ENCODE measurements at regions not wholly inside any gene's neighbourhood (a gene's known extent, or its start where the extent isn't known, plus 50 kb on each side); places are given as distances from the start of the nearest gene placed in this dataset.

- Histone ChIP-seq H3K36me3 (ENCODE audit: control insufficient read depth, insufficient read depth, low read length) (no peaks in the 10 kb centered on the region), H3K27me3 (ENCODE audit: control insufficient read depth, insufficient read depth, low read length) (no peaks in the 10 kb centered on the region), H3K4me3 (ENCODE audit: low read depth, low read length) (no peak overlapping the region)
- TF ChIP-seq CTCF (IDR thresholded peaks at IDR 0.05; ENCODE audit: insufficient read depth, low read length, poor library complexity, severe bottlenecking): no peak
- no peak for DNase-seq (ENCODE audit: low read depth)
Measured at GRCh38 chr9:96047741-96048103, 172.2 kb downstream of the ERCC6L2 start.

- TF ChIP-seq CTCF (IDR thresholded peaks at IDR 0.05; ENCODE audit: insufficient read depth, low read length, poor library complexity, severe bottlenecking): no peak
- H3K4me3 ChIP-seq (ENCODE audit: low read depth, low read length): no peak overlapping the region
- H3K27me3 ChIP-seq (ENCODE audit: control insufficient read depth, insufficient read depth, low read length): no peaks in the 10 kb centered on the region
- DNase-seq (ENCODE audit: low read depth): no peak
- H3K36me3 ChIP-seq (ENCODE audit: control insufficient read depth, insufficient read depth, low read length): no peaks in the 10 kb centered on the region
Measured at GRCh38 chr9:96047116-96047639, 171.7 kb downstream of the ERCC6L2 start.

GRCh38 chr9:96045811-96046210 lies 170.3 kb downstream of the ERCC6L2 start:
- H3K27me3 ChIP-seq (ENCODE audit: control insufficient read depth, insufficient read depth, low read length): no peaks in the 10 kb centered on the region
- DNase-seq (ENCODE audit: low read depth): no peak
- no peaks in the 10 kb centered on the region for H3K36me3 ChIP-seq (ENCODE audit: control insufficient read depth, insufficient read depth, low read length)
- no peak for TF ChIP-seq CTCF (IDR thresholded peaks at IDR 0.05; ENCODE audit: insufficient read depth, low read length, poor library complexity, severe bottlenecking)
- no peak overlapping the region for H3K4me3 ChIP-seq (ENCODE audit: low read depth, low read length)

- H3K4me3 ChIP-seq (ENCODE audit: low read depth, low read length): no peak overlapping the region
- DNase-seq (ENCODE audit: low read depth): no peak
- no peaks in the 10 kb centered on the region for H3K36me3 ChIP-seq (ENCODE audit: control insufficient read depth, insufficient read depth, low read length)
- H3K27me3 ChIP-seq (ENCODE audit: control insufficient read depth, insufficient read depth, low read length): peaks cover 2% of the 10 kb centered on the region
- no peak for TF ChIP-seq CTCF (IDR thresholded peaks at IDR 0.05; ENCODE audit: insufficient read depth, low read length, poor library complexity, severe bottlenecking)
Measured at GRCh38 chr9:96044401-96044800, 168.9 kb downstream of the ERCC6L2 start.

GRCh38 chr9:96040591-96041461 lies 165.3 kb downstream of the ERCC6L2 start:
- no peak overlapping the region for H3K4me3 ChIP-seq (ENCODE audit: low read depth, low read length)

More at GRCh38 chr9:96040591-96041461, 165.3 kb downstream of the ERCC6L2 start:
- Histone ChIP-seq H3K27me3 (ENCODE audit: control insufficient read depth, insufficient read depth, low read length) (peaks cover 2% of the 10 kb centered on the region), H3K36me3 (ENCODE audit: control insufficient read depth, insufficient read depth, low read length) (no peaks in the 10 kb centered on the region)
- no peak for TF ChIP-seq CTCF (IDR thresholded peaks at IDR 0.05; ENCODE audit: insufficient read depth, low read length, poor library complexity, severe bottlenecking)
- no peak for DNase-seq (ENCODE audit: low read depth)
